ENCODE measurements at regions not wholly inside any gene's neighbourhood (a gene's known extent, or its start where the extent isn't known, plus 50 kb on each side); places are given as distances from the start of the nearest gene placed in this dataset.
"Not testable (repeated sequence)": the region's sequence is repeated elsewhere in the genome, so short reads cannot be mapped to it uniquely, and the experiment has no call there.

- TF ChIP-seq CTCF (IDR thresholded peaks at IDR 0.05; ENCODE audit: insufficient read depth, low read depth, low read length), result no peak
- CTCF ChIA-PET, result no interaction called here
- POLR2A ChIA-PET, result no interaction called here
- no peak for DNase-seq (ENCODE audit: low read depth)
- Histone ChIP-seq H3K27me3 (ENCODE audit: control insufficient read depth, insufficient read depth, low read length) (no peaks in the 10 kb centered on the region), H3K36me3 (ENCODE audit: control insufficient read depth, insufficient read depth, low read length) (no peaks in the 10 kb centered on the region), H3K4me3 (ENCODE audit: low read depth, low read length) (no peak overlapping the region)
Observed at GRCh38 chrX:118286066-118286762, 59.7 kb upstream of the WDR44 start.

- CTCF ChIA-PET; POLR2A ChIA-PET; H3K4me3 ChIP-seq (ENCODE audit: low read depth, low read length); H3K27me3 ChIP-seq (ENCODE audit: control insufficient read depth, insufficient read depth, low read length); H3K36me3 ChIP-seq (ENCODE audit: control insufficient read depth, insufficient read depth, low read length); DNase-seq (ENCODE audit: low read depth): not testable (repeated sequence)
Observed at GRCh38 chrX:118295818-118296217, 50.1 kb upstream of the WDR44 start.

Measured in BJ (cell line).